ENCODE measurements at regions not wholly inside any gene's neighbourhood (a gene's known extent, or its start where the extent isn't known, plus 50 kb on each side); places are given as distances from the start of the nearest gene placed in this dataset.

- CTCF ChIA-PET = no interaction called here
- no peak for DNase-seq (ENCODE audit: low read depth)
- no peak for TF ChIP-seq CTCF (IDR thresholded peaks at IDR 0.05; ENCODE audit: insufficient read depth, low read depth, low read length)
- Histone ChIP-seq H3K36me3 (ENCODE audit: control insufficient read depth, insufficient read depth, low read length) (no peaks in the 10 kb centered on the region), H3K27me3 (ENCODE audit: control insufficient read depth, insufficient read depth, low read length) (no peaks in the 10 kb centered on the region), H3K4me3 (ENCODE audit: low read depth, low read length) (no peak overlapping the region)
- POLR2A ChIA-PET = no interaction called here
Measured at GRCh38 chr6:11411593-11411992, 126.0 kb upstream of the TMEM170B start.

- DNase-seq (ENCODE audit: low read depth) = no peak
- CTCF ChIA-PET = no interaction called here
- Histone ChIP-seq H3K4me3 (ENCODE audit: low read depth, low read length) (no peak overlapping the region), H3K27me3 (ENCODE audit: control insufficient read depth, insufficient read depth, low read length) (no peaks in the 10 kb centered on the region), H3K36me3 (ENCODE audit: control insufficient read depth, insufficient read depth, low read length) (no peaks in the 10 kb centered on the region)
- POLR2A ChIA-PET = no interaction called here
- no peak for TF ChIP-seq CTCF (IDR thresholded peaks at IDR 0.05; ENCODE audit: insufficient read depth, low read depth, low read length)
Measured at GRCh38 chr6:11410539-11411307, 126.8 kb upstream of the TMEM170B start.

- H3K4me3 ChIP-seq (ENCODE audit: low read depth, low read length) = no peak overlapping the region
- POLR2A ChIA-PET = no interaction called here
- CTCF ChIA-PET = interaction anchor here (1.0 kb wide), 1 partner anchor 9 kb away, joined by 3 read pairs; no protein-coding TSS in a partner anchor
- TF ChIP-seq CTCF (IDR thresholded peaks at IDR 0.05; ENCODE audit: insufficient read depth, low read depth, low read length) = no peak
- no peaks in the 10 kb centered on the region for H3K27me3 ChIP-seq (ENCODE audit: control insufficient read depth, insufficient read depth, low read length)
- H3K36me3 ChIP-seq (ENCODE audit: control insufficient read depth, insufficient read depth, low read length) = no peaks in the 10 kb centered on the region
- DNase-seq (ENCODE audit: low read depth) = no peak
Measured at GRCh38 chr6:11409371-11409770, 128.2 kb upstream of the TMEM170B start.

- TF ChIP-seq CTCF (IDR thresholded peaks at IDR 0.05; ENCODE audit: insufficient read depth, low read depth, low read length) = no peak
- no peaks in the 10 kb centered on the region for H3K36me3 ChIP-seq (ENCODE audit: control insufficient read depth, insufficient read depth, low read length)
- no peak overlapping the region for H3K4me3 ChIP-seq (ENCODE audit: low read depth, low read length)
- DNase-seq (ENCODE audit: low read depth) = no peak
- CTCF ChIA-PET = no interaction called here
- POLR2A ChIA-PET = no interaction called here
- H3K27me3 ChIP-seq (ENCODE audit: control insufficient read depth, insufficient read depth, low read length) = no peaks in the 10 kb centered on the region
Measured at GRCh38 chr6:11407414-11407813, 130.1 kb upstream of the TMEM170B start.

- Histone ChIP-seq H3K36me3 (ENCODE audit: control insufficient read depth, insufficient read depth, low read length) (no peaks in the 10 kb centered on the region), H3K27me3 (ENCODE audit: control insufficient read depth, insufficient read depth, low read length) (no peaks in the 10 kb centered on the region), H3K4me3 (ENCODE audit: low read depth, low read length) (no peak overlapping the region)
- ChIA-PET CTCF (interaction anchor here (1.5 kb wide), 1 partner anchor 163 kb away, joined by 3 read pairs; no protein-coding TSS in a partner anchor), POLR2A (no interaction called here)
- TF ChIP-seq CTCF (IDR thresholded peaks at IDR 0.05; ENCODE audit: insufficient read depth, low read depth, low read length) = no peak
- DNase-seq (ENCODE audit: low read depth) = no peak
Measured at GRCh38 chr6:11404838-11405237, 132.7 kb upstream of the TMEM170B start.
